Tibial artery (tissue), 4 donors: ENCODE measurements at regions not wholly inside any gene's neighbourhood (a gene's known extent, or its start where the extent isn't known, plus 50 kb on each side); places are given as distances from the start of the nearest gene placed in this dataset.

ENCODE experiments used
- DNase-seq, 2 donors: peaks; one replicate each; pipeline ENCODE4 v3.0.0-alpha.2; 2019
- H3K27ac ChIP-seq, 2 donors: fragments of 200-600 bp; sonication (generic) in 1 of 2; 1 replicate in 1 of 2; 2 replicates in 1 of 2; pipeline ENCODE4 v1.5.1; 2018 to 2019; ENCODE audit warnings: mild to moderate bottlenecking in 1 of 2
- H3K27me3 ChIP-seq, 2 donors: fragments of 200-600 bp; sonication (generic) in 1 of 2; one replicate each; pipeline versions ENCODE4 v1.5.1 to v1.6.0; 2016 to 2019
- H3K36me3 ChIP-seq, 3 donors: fragments of 200-600 bp; sonication (generic) in 2 of 3; one replicate each; pipeline ENCODE4 v1.5.1; 2016 to 2019; ENCODE audit warnings: mild to moderate bottlenecking in 2 of 3
- H3K4me1 ChIP-seq, 4 donors: fragments of 200-600 bp; sonication (generic) in 2 of 4; 1 replicate in 3 of 4; 2 replicates in 1 of 4; pipeline ENCODE4 v1.5.1; 2016 to 2019
- H3K4me3 ChIP-seq, 2 donors: fragments of 200-600 bp; sonication (generic) in 1 of 2; 1 replicate in 1 of 2; 2 replicates in 1 of 2; pipeline ENCODE4 v1.5.1; 2018 to 2019; ENCODE audit warnings: mild to moderate bottlenecking in 2 of 2
- H3K9me3 ChIP-seq, 3 donors: fragments of 200-600 bp; sonication (generic) in 1 of 3; one replicate each; pipeline ENCODE4 v1.5.1; 2016 to 2019
- intact Hi-C: fragments of 100-400 bp; cut with DNase I; formaldehyde crosslinking; loops from one replicate; pipeline ENCODE4 v1.15.0; 2023; ENCODE audit warnings: low total_unique reads
- TF ChIP-seq, protein P1 (sequence below), 2 experiments: fragments of 200-600 bp in 1 of 2; fragments of 450-650 bp in 1 of 2; IDR thresholded peaks; one replicate each; pipeline ENCODE4 v1.5.1; 2017 to 2019; ENCODE audit warnings: antibody characterized with exemption in 2 of 2, mild to moderate bottlenecking in 1 of 2, moderate library complexity in 1 of 2

DNA sequence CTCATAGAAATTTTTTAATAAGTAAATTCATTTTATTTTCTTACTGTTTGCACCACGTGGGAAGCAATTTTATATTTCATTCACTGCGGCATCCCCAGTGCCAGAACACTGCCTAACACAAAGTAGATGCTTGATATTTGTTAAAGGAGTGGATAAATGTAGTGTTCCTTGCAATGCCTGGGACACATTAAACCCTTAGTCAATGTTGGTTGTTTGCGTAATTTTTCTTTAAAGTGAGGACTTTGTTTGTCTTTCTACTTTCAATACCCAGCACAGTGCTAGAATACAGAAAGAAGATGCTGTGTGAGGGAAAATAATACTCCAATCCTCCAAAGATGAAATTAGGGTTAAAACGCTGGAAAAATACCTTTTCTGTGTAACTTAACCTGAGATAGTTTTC lies 299.3 kb downstream of the MAP2K6 start:
- DNase-seq, result no peak
- no peaks in the 10 kb centered on the region for H3K27me3 ChIP-seq
- intact Hi-C loops, result no loop called here
- TF ChIP-seq, protein P1, sequence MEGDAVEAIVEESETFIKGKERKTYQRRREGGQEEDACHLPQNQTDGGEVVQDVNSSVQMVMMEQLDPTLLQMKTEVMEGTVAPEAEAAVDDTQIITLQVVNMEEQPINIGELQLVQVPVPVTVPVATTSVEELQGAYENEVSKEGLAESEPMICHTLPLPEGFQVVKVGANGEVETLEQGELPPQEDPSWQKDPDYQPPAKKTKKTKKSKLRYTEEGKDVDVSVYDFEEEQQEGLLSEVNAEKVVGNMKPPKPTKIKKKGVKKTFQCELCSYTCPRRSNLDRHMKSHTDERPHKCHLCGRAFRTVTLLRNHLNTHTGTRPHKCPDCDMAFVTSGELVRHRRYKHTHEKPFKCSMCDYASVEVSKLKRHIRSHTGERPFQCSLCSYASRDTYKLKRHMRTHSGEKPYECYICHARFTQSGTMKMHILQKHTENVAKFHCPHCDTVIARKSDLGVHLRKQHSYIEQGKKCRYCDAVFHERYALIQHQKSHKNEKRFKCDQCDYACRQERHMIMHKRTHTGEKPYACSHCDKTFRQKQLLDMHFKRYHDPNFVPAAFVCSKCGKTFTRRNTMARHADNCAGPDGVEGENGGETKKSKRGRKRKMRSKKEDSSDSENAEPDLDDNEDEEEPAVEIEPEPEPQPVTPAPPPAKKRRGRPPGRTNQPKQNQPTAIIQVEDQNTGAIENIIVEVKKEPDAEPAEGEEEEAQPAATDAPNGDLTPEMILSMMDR (IDR thresholded peaks at IDR 0.05), result no peak
- H3K4me1 ChIP-seq, result no peaks in the 10 kb centered on the region
- H3K27ac ChIP-seq, result no peak overlapping the region
- H3K36me3 ChIP-seq, result no peaks in the 10 kb centered on the region
- no peaks in the 10 kb centered on the region for H3K9me3 ChIP-seq
- H3K4me3 ChIP-seq, result no peak overlapping the region

DNA sequence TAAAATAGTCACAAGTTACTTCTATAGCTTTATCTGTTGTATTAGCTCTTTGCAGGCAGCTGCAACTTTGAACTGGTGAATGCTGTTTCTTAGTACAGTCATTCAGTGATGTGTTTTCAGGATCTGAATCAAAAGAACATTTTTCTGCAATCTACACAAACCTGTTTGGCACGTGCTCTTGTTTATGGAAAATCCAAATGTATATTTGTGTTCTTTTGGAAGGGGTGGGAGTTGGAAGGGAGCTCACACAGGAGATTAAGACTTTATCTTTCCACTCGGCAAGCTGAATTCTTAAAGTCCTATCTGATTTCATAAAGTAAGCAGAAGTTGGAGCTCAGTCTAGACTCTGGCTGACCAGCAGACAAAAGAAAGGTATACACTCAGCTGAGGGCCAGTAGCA lies 300.2 kb downstream of the MAP2K6 start:
- Histone ChIP-seq H3K4me1 (no peaks in the 10 kb centered on the region), H3K27me3 (no peaks in the 10 kb centered on the region), H3K27ac (no peak overlapping the region), H3K36me3 (no peaks in the 10 kb centered on the region), H3K4me3 (no peak overlapping the region), H3K9me3 (no peaks in the 10 kb centered on the region)
- intact Hi-C loops, result no loop called here
- TF ChIP-seq, protein P1 (IDR thresholded peaks at IDR 0.05), result no peak
- DNase-seq, result no peak

DNA sequence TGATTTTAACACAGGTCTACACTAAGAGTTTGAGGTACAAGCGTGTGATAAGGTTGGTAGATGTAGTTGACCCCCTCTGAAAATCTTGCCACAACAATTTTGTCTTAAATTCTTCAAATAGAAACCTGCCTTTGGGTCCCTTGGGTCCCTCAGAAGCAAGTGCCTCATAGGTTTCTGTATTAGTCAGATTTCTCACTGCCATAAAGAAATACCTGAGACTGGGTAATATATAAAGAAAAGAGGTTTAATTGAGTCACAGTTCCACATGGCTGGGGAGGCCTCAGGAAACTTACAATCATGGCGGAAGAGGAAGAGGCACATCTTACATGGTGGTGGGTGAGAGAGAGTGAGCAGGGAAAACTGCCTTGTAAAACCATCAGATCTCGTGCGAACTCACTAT lies 301.2 kb downstream of the MAP2K6 start:
- Histone ChIP-seq H3K4me1 (no peaks in the 10 kb centered on the region), H3K36me3 (no peaks in the 10 kb centered on the region), H3K27ac (no peak overlapping the region), H3K4me3 (no peak overlapping the region), H3K9me3 (no peaks in the 10 kb centered on the region), H3K27me3 (no peaks in the 10 kb centered on the region)
- DNase-seq, result no peak
- intact Hi-C loops, result no loop called here
- TF ChIP-seq, protein P1 (IDR thresholded peaks at IDR 0.05), result no peak

DNA sequence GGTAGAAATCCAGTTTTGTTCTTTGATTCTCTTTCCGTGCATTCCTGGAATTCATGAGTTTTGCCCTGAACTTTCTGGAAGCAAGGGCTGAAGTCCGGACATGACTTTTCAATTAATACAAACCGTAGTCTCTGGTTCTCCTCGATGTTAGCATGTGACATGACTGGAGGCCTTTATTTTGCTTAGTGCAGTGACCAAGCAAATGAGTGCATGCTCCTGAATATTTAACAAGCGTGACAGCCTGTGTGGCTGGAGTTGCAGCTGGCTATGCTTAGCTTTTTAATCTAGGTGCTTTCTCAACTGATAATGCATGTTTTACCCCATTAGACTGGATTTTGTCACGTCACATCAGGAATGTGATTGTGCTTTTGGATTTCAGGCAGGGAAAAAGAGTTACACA lies 302.1 kb downstream of the MAP2K6 start:
- Histone ChIP-seq H3K27ac (no peak overlapping the region), H3K9me3 (no peaks in the 10 kb centered on the region), H3K4me3 (no peak overlapping the region), H3K27me3 (no peaks in the 10 kb centered on the region), H3K4me1 (no peaks in the 10 kb centered on the region), H3K36me3 (no peaks in the 10 kb centered on the region)
- intact Hi-C loops, result no loop called here
- TF ChIP-seq, protein P1 (IDR thresholded peaks at IDR 0.05), result no peak
- no peak for DNase-seq

DNA sequence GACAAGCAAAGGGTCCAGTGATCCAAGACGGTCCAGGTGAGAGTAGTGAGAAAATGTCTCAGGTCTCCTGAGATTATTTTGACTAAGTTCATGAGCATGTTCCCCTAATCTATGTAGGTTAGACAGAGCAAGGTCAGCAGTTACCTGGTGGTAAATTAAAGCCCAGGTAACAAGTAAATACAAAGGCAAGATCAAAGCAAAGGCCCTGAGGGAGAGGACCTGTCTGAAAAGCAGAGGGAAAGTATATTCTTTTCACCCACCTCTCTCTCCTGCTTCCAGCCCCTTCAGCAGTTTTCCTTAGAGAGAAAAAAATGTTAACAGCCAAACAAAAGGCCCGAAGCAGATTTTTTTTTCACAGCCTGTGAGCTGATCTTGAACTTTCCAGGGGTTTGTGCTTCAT lies 302.7 kb downstream of the MAP2K6 start:
- Histone ChIP-seq H3K9me3 (no peaks in the 10 kb centered on the region), H3K4me1 (no peaks in the 10 kb centered on the region), H3K27ac (no peak overlapping the region), H3K4me3 (no peak overlapping the region), H3K36me3 (no peaks in the 10 kb centered on the region), H3K27me3 (no peaks in the 10 kb centered on the region)
- TF ChIP-seq, protein P1 (IDR thresholded peaks at IDR 0.05), result no peak
- intact Hi-C loops, result no loop called here
- DNase-seq, result no peak

DNA sequence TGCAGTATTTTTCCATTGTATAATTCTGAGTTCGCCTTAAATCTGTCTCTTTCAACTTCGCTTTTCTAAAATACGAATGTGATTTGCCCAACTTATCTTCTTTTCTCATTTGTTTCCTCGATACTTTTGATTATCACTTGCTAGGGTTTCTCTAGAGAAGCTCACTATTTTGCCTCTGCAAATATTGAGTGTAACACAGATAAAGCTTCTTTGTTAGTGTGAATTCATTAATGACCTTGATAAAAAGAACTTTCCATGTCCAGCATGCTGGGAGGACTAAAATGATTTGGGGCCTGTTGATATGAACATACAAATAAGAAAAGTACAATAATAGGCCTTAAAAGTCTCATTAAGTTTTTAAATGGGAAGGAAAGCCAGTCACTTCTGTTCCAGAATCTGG lies 303.3 kb downstream of the MAP2K6 start:
- TF ChIP-seq, protein P1 (IDR thresholded peaks at IDR 0.05), result no peak
- no peak for DNase-seq
- Histone ChIP-seq H3K27ac (no peak overlapping the region), H3K36me3 (no peaks in the 10 kb centered on the region), H3K4me1 (no peaks in the 10 kb centered on the region), H3K4me3 (no peak overlapping the region), H3K27me3 (no peaks in the 10 kb centered on the region), H3K9me3 (no peaks in the 10 kb centered on the region)
- intact Hi-C loops, result no loop called here
